PC-3 (cell line): ENCODE measurements at regions not wholly inside any gene's neighbourhood (a gene's known extent, or its start where the extent isn't known, plus 50 kb on each side); places are given as distances from the start of the nearest gene placed in this dataset.

ENCODE experiments used
- CTCF ChIP-seq: fragments of 300-600 bp; sonication (generic); conservative IDR thresholded peaks from 2 replicates; pipeline ENCODE4 v1.5.1; 2017; ENCODE audit warnings: antibody characterized with exemption, low read depth, mild to moderate bottlenecking, low read length
- EZH2 ChIP-seq: fragments of 300-600 bp; sonication (generic); IDR thresholded peaks from one replicate; pipeline ENCODE4 v1.6.1; 2017; ENCODE audit warnings: antibody characterized with exemption, mild to moderate bottlenecking, low read length; ENCODE audit not compliant: unreplicated experiment
- EZH2phosphoT487 ChIP-seq: fragments of 300-600 bp; sonication (generic); IDR thresholded peaks from 2 replicates; pipeline ENCODE4 v1.6.1; 2018; ENCODE audit warnings: mild to moderate bottlenecking, antibody characterized with exemption, low read length, borderline replicate concordance

GRCh38 chr5:17148481-17148880 lies 69.0 kb upstream of the BASP1 start:
- no peak for TF ChIP-seq EZH2phosphoT487
- no peak for TF ChIP-seq CTCF
- no peak for TF ChIP-seq EZH2
